Suprapubic skin (tissue), 4 donors: ENCODE measurements at regions not wholly inside any gene's neighbourhood (a gene's known extent, or its start where the extent isn't known, plus 50 kb on each side); places are given as distances from the start of the nearest gene placed in this dataset.
"Not testable (repeated sequence)": the region's sequence is repeated elsewhere in the genome, so short reads cannot be mapped to it uniquely, and the experiment has no call there.

Experiments used
- DNase-seq, 2 donors: peaks; one replicate each; pipeline ENCODE4 v3.0.0-alpha.2; 2019; ENCODE audit warnings: low spot score in 2 of 2
- H3K27ac ChIP-seq: fragments of 200-600 bp; sonication (generic); one replicate; pipeline ENCODE4 v1.5.1; 2019
- H3K27me3 ChIP-seq: fragments of 200-600 bp; sonication (generic); one replicate; pipeline ENCODE4 v1.5.1; 2019
- H3K36me3 ChIP-seq: fragments of 200-600 bp; sonication (generic); one replicate; pipeline ENCODE4 v1.5.1; 2019
- H3K4me1 ChIP-seq: fragments of 200-600 bp; sonication (generic); one replicate; pipeline ENCODE4 v1.5.1; 2019
- H3K4me3 ChIP-seq: fragments of 200-600 bp; sonication (generic); one replicate; pipeline ENCODE4 v1.5.1; 2019; ENCODE audit warnings: mild to moderate bottlenecking
- H3K9me3 ChIP-seq: fragments of 200-600 bp; sonication (generic); one replicate; pipeline ENCODE4 v1.5.1; 2019
- CTCF ChIP-seq, 2 donors: fragments of 200-600 bp in 1 of 2; fragments of 450-650 bp in 1 of 2; sonication (generic) in 1 of 2; IDR thresholded peaks; one replicate each; pipeline ENCODE4 v1.5.1; 2016 to 2019; ENCODE audit warnings: antibody characterized with exemption in 2 of 2, mild to moderate bottlenecking in 1 of 2, moderate library complexity in 1 of 2
- EP300 ChIP-seq: sonication (generic); formaldehyde crosslinking; IDR thresholded peaks from one replicate; pipeline ENCODE4 v1.6.1; 2017; ENCODE audit warnings: antibody characterized with exemption
- POLR2A ChIP-seq, 2 donors: fragments of 450-650 bp; IDR thresholded peaks; one replicate each; pipeline ENCODE4 v1.6.1; 2017; ENCODE audit warnings: antibody characterized with exemption in 2 of 2, mild to moderate bottlenecking in 2 of 2, moderate library complexity in 2 of 2
- POLR2AphosphoS5 ChIP-seq, 3 donors: sonication (generic); formaldehyde crosslinking; IDR thresholded peaks; one replicate each; pipeline ENCODE4 v1.6.1; 2017; ENCODE audit warnings: antibody characterized with exemption in 3 of 3
- WGBS: methylation state at CpG from one replicate; pipeline ENCODE4 v1.1.5; 2018; 5-methylcytosine and 5-hydroxymethylcytosine counted together

- no peak overlapping the region for H3K27ac ChIP-seq
- DNase-seq: no peak
- no peaks in the 10 kb centered on the region for H3K36me3 ChIP-seq
- H3K9me3 ChIP-seq: no peaks in the 10 kb centered on the region
- H3K4me1 ChIP-seq: no peaks in the 10 kb centered on the region
- peaks cover 7% of the 10 kb centered on the region for H3K27me3 ChIP-seq
- 44% methylated on average over 4 of the region's 4 CpGs for WGBS
- TF ChIP-seq POLR2AphosphoS5 (IDR thresholded peaks at IDR 0.05) (no peak), EP300 (no peak), POLR2A (IDR thresholded peaks at IDR 0.05) (no peak), CTCF (IDR thresholded peaks at IDR 0.05) (no peak)
- no peak overlapping the region for H3K4me3 ChIP-seq
Measured at GRCh38 chr10:30688456-30688855, 58.9 kb upstream of the LYZL2 start.

- H3K4me1 ChIP-seq: no peaks in the 10 kb centered on the region
- peak in 1 of 2 donors; percentile 86 for DNase-seq
- H3K9me3 ChIP-seq: no peaks in the 10 kb centered on the region
- H3K4me3 ChIP-seq: no peak overlapping the region
- no peaks in the 10 kb centered on the region for H3K36me3 ChIP-seq
- H3K27me3 ChIP-seq: peaks cover 7% of the 10 kb centered on the region
- 0% methylated on average over 7 of the region's 7 CpGs for WGBS
- TF ChIP-seq CTCF (IDR thresholded peaks at IDR 0.05) (peak; percentile 62 to 85), POLR2AphosphoS5 (IDR thresholded peaks at IDR 0.05) (no peak)
- H3K27ac ChIP-seq: no peak overlapping the region
Measured at GRCh38 chr10:30687698-30688213, 58.2 kb upstream of the LYZL2 start.

GRCh38 chr10:30686708-30687107 lies 57.2 kb upstream of the LYZL2 start:
- no peak for DNase-seq
- no peak overlapping the region for H3K27ac ChIP-seq
- no peak overlapping the region for H3K4me3 ChIP-seq
- H3K36me3 ChIP-seq: no peaks in the 10 kb centered on the region
- WGBS: 54% methylated on average over 3 of the region's 3 CpGs
- no peaks in the 10 kb centered on the region for H3K4me1 ChIP-seq
- peaks cover 7% of the 10 kb centered on the region for H3K27me3 ChIP-seq
- TF ChIP-seq CTCF (IDR thresholded peaks at IDR 0.05) (no peak), POLR2A (IDR thresholded peaks at IDR 0.05) (no peak), EP300 (no peak), POLR2AphosphoS5 (IDR thresholded peaks at IDR 0.05) (no peak)
- no peaks in the 10 kb centered on the region for H3K9me3 ChIP-seq

- Histone ChIP-seq H3K4me3 (no peak overlapping the region), H3K27me3 (peaks cover 7% of the 10 kb centered on the region), H3K9me3 (no peaks in the 10 kb centered on the region), H3K27ac (no peak overlapping the region), H3K4me1 (no peaks in the 10 kb centered on the region), H3K36me3 (no peaks in the 10 kb centered on the region)
- DNase-seq: no peak
- no peak for TF ChIP-seq POLR2A (IDR thresholded peaks at IDR 0.05)
- 78% methylated on average over 10 of the region's 10 CpGs for WGBS
Measured at GRCh38 chr10:30683496-30683895, 53.9 kb upstream of the LYZL2 start.

- H3K36me3 ChIP-seq, H3K4me3 ChIP-seq, H3K4me1 ChIP-seq, H3K27me3 ChIP-seq, H3K9me3 ChIP-seq: not testable (repeated sequence)
- peak in 1 of 2 donors; percentile 74 for DNase-seq
- WGBS: 48% methylated on average over 9 of the region's 9 CpGs
- H3K27ac ChIP-seq: peak overlapping the region; percentile 75
Measured at GRCh38 chr10:30682377-30683199, 53.0 kb upstream of the LYZL2 start.

GRCh38 chr10:30680908-30681307 lies 51.4 kb upstream of the LYZL2 start:
- 58% methylated on average over 1 of the region's 1 CpG for WGBS
- H3K27ac ChIP-seq: peak overlapping the region; percentile 75

More at GRCh38 chr10:30680908-30681307, 51.4 kb upstream of the LYZL2 start:
- H3K27me3 ChIP-seq: peaks cover 3% of the 10 kb centered on the region
- no peaks in the 10 kb centered on the region for H3K9me3 ChIP-seq
- DNase-seq: no peak
- H3K4me3 ChIP-seq: no peak overlapping the region
- H3K4me1 ChIP-seq: no peaks in the 10 kb centered on the region
- H3K36me3 ChIP-seq: no peaks in the 10 kb centered on the region
- TF ChIP-seq CTCF (IDR thresholded peaks at IDR 0.05) (no peak), EP300 (no peak), POLR2AphosphoS5 (IDR thresholded peaks at IDR 0.05) (no peak), POLR2A (IDR thresholded peaks at IDR 0.05) (no peak)
